CD14-positive monocyte (primary cell): ENCODE measurements at regions not wholly inside any gene's neighbourhood (a gene's known extent, or its start where the extent isn't known, plus 50 kb on each side); places are given as distances from the start of the nearest gene placed in this dataset.

Source experiments
- DNase-seq, 3 donors: peaks; one replicate each; pipeline ENCODE4 v3.0.0-alpha.2; 2011 to 2022
- H2AFZ ChIP-seq: 2 replicates; pipeline ENCODE4 v1.6.0; 2012; ENCODE audit warnings: mild to moderate bottlenecking, low read depth, low read length, inconsistent platforms; ENCODE audit not compliant: insufficient read depth, poor library complexity, severe bottlenecking
- H3K27ac ChIP-seq, 2 donors: 1 replicate in 1 of 2; 2 replicates in 1 of 2; pipeline ENCODE4 v1.5.1; 2012 to 2013; ENCODE audit warnings: low read length in 2 of 2, control low read depth in 1 of 2, inconsistent platforms in 1 of 2, low read depth in 1 of 2, mild to moderate bottlenecking in 1 of 2
- H3K27me3 ChIP-seq, 2 donors: one replicate each; pipeline versions ENCODE4 v1.6.0 to v1.6.1; 2011 to 2013; ENCODE audit warnings: low read length in 2 of 2; ENCODE audit not compliant: control insufficient read depth in 2 of 2, insufficient read depth in 2 of 2
- H3K36me3 ChIP-seq, 2 donors: replicated peaks in 1 of 2; 1 replicate in 1 of 2; 2 replicates in 1 of 2; pipeline versions ENCODE4 v1.5.1 to v1.6.1; 2012 to 2013; ENCODE audit warnings: low read length in 2 of 2, control low read depth in 1 of 2, inconsistent platforms in 1 of 2, mild to moderate bottlenecking in 1 of 2; ENCODE audit not compliant: insufficient read depth in 2 of 2, control insufficient read depth in 1 of 2
- H3K4me1 ChIP-seq, 2 donors: 1 replicate in 1 of 2; 2 replicates in 1 of 2; pipeline versions ENCODE4 v1.5.1 to v1.6.1; 2012 to 2013; ENCODE audit warnings: low read length in 2 of 2, control low read depth in 1 of 2, inconsistent platforms in 1 of 2, mild to moderate bottlenecking in 1 of 2, moderate library complexity in 1 of 2; ENCODE audit not compliant: insufficient read depth in 2 of 2, control insufficient read depth in 1 of 2
- H3K4me2 ChIP-seq: replicated peaks from 2 replicates; pipeline ENCODE3; 2012; ENCODE audit warnings: low read length, moderate library complexity, mild to moderate bottlenecking; ENCODE audit not compliant: poor library complexity, severe bottlenecking; ENCODE audit errors: extremely low read depth
- H3K4me3 ChIP-seq, 3 experiments: fragments of 200-600 bp in 1 of 3; sonication (generic) in 1 of 3; replicated peaks in 1 of 3; 1 replicate in 2 of 3; 2 replicates in 1 of 3; pipeline ENCODE4 v1.5.1; 2011 to 2013; ENCODE audit warnings: low read length in 3 of 3, mild to moderate bottlenecking in 3 of 3, control low read depth in 2 of 3, low read depth in 2 of 3, inconsistent platforms in 1 of 3, moderate library complexity in 1 of 3
- H3K79me2 ChIP-seq: 2 replicates; pipeline ENCODE4 v1.6.0; 2012; ENCODE audit warnings: mild to moderate bottlenecking, control low read depth, inconsistent platforms, low read length, moderate library complexity; ENCODE audit not compliant: insufficient read depth
- H3K9ac ChIP-seq: 2 replicates; pipeline ENCODE4 v1.6.0; 2017; ENCODE audit warnings: low read length, mild to moderate bottlenecking; ENCODE audit not compliant: insufficient read depth, poor library complexity, severe bottlenecking
- H3K9me3 ChIP-seq, 2 donors: replicated peaks in 1 of 2; 1 replicate in 1 of 2; 2 replicates in 1 of 2; pipeline versions ENCODE4 v1.5.1 to v1.6.1; 2012 to 2013; ENCODE audit warnings: low read length in 2 of 2, control low read depth in 1 of 2; ENCODE audit not compliant: control insufficient read depth in 1 of 2, insufficient read depth in 1 of 2
- H4K20me1 ChIP-seq: 2 replicates; pipeline ENCODE4 v1.6.0; 2012; ENCODE audit warnings: mild to moderate bottlenecking, low read length, control low read depth, moderate library complexity; ENCODE audit not compliant: insufficient read depth
- H3K27ac Mint-ChIP-seq, 7 donors: one replicate each; pipeline ENCODE4 v1.8.0; 2020; ENCODE audit warnings: mild to moderate bottlenecking in 7 of 7, mixed read lengths in 7 of 7, moderate library complexity in 6 of 7, inconsistent platforms in 2 of 7
- H3K27me3 Mint-ChIP-seq, 3 donors: one replicate each; pipeline ENCODE4 v1.8.0; 2021 to 2022; ENCODE audit warnings: low read depth in 3 of 3, mild to moderate bottlenecking in 3 of 3, mixed read lengths in 3 of 3, moderate library complexity in 3 of 3, inconsistent platforms in 1 of 3
- H3K36me3 Mint-ChIP-seq, 2 donors: one replicate each; pipeline ENCODE4 v1.8.0; 2020; ENCODE audit warnings: mixed read lengths in 2 of 2, inconsistent platforms in 1 of 2, mild to moderate bottlenecking in 1 of 2
- H3K4me1 Mint-ChIP-seq: one replicate; pipeline ENCODE4 v1.8.0; 2020; ENCODE audit warnings: mild to moderate bottlenecking, mixed read lengths
- H3K4me3 Mint-ChIP-seq, 2 donors: one replicate each; pipeline ENCODE4 v1.8.0; 2020; ENCODE audit warnings: mild to moderate bottlenecking in 2 of 2, mixed read lengths in 2 of 2, moderate library complexity in 1 of 2
- H3K9me3 Mint-ChIP-seq, 7 donors: one replicate each; pipeline ENCODE4 v1.8.0; 2020 to 2022; ENCODE audit warnings: mixed read lengths in 7 of 7, mild to moderate bottlenecking in 6 of 7, moderate library complexity in 6 of 7, inconsistent platforms in 2 of 7
- WGBS: methylation state at CpG from one replicate; pipeline ENCODE4 v1.1.5; 2013; ENCODE audit warnings: missing lambda C conversion rate; ENCODE audit not compliant: insufficient coverage; 5-methylcytosine and 5-hydroxymethylcytosine counted together
- intact Hi-C, 2 donors: fragments of 100-400 bp; cut with micrococcal nuclease; formaldehyde crosslinking; loops; one replicate each; pipeline versions ENCODE4 v1.15.0 to v1.15.1; 2023
- TF ChIP-seq, protein P1 (sequence below): fragments of 200-600 bp; IDR thresholded peaks from one replicate; pipeline ENCODE4 v1.8.0; 2022; ENCODE audit warnings: antibody characterized with exemption, mild to moderate bottlenecking

DNA sequence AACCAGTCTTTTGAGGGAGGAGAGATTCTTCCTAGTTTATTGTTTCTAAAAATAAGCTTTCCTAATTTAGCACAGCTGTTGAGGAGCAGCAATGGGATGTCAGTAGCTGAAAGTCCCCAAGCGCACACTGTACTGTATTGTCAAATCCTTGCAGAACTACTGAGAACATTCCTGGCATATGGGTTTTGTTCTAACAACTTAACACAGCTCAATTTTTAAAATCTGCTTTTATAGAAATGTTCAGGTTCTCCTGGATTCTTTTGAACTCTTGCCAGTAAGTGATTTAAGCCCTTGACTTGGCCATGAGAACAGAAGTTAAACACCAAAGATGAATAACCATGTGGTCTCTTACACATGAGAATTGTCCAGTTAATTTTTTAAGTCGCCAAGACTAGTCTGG is 218.6 kb downstream of the FAT3 start:
- no peak overlapping the region for H3K4me3 ChIP-seq
- H4K20me1 ChIP-seq: no peaks in the 10 kb centered on the region
- H3K4me2 ChIP-seq: no peak overlapping the region
- no peaks in the 10 kb centered on the region for H3K4me1 ChIP-seq
- no peak for DNase-seq
- no peak overlapping the region for H2AFZ ChIP-seq
- Mint-ChIP-seq H3K36me3 (no peaks in the 10 kb centered on the region), H3K4me1 (no peaks in the 10 kb centered on the region), H3K27me3 (no peaks in the 10 kb centered on the region), H3K9me3 (peaks cover 0 to 2% (median 0%) of the 10 kb centered on the region in 7 donors), H3K4me3 (no peak overlapping the region), H3K27ac (no peak overlapping the region)
- H3K27me3 ChIP-seq: no peaks in the 10 kb centered on the region
- no peak overlapping the region for H3K27ac ChIP-seq
- WGBS: 100% methylated on average over 1 of the region's 2 CpGs
- TF ChIP-seq, protein P1, sequence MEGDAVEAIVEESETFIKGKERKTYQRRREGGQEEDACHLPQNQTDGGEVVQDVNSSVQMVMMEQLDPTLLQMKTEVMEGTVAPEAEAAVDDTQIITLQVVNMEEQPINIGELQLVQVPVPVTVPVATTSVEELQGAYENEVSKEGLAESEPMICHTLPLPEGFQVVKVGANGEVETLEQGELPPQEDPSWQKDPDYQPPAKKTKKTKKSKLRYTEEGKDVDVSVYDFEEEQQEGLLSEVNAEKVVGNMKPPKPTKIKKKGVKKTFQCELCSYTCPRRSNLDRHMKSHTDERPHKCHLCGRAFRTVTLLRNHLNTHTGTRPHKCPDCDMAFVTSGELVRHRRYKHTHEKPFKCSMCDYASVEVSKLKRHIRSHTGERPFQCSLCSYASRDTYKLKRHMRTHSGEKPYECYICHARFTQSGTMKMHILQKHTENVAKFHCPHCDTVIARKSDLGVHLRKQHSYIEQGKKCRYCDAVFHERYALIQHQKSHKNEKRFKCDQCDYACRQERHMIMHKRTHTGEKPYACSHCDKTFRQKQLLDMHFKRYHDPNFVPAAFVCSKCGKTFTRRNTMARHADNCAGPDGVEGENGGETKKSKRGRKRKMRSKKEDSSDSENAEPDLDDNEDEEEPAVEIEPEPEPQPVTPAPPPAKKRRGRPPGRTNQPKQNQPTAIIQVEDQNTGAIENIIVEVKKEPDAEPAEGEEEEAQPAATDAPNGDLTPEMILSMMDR: no peak
- no peaks in the 10 kb centered on the region for H3K9me3 ChIP-seq
- H3K79me2 ChIP-seq: no peaks in the 10 kb centered on the region
- no peak overlapping the region for H3K9ac ChIP-seq
- no peaks in the 10 kb centered on the region for H3K36me3 ChIP-seq
- intact Hi-C loops: no loop called here

DNA sequence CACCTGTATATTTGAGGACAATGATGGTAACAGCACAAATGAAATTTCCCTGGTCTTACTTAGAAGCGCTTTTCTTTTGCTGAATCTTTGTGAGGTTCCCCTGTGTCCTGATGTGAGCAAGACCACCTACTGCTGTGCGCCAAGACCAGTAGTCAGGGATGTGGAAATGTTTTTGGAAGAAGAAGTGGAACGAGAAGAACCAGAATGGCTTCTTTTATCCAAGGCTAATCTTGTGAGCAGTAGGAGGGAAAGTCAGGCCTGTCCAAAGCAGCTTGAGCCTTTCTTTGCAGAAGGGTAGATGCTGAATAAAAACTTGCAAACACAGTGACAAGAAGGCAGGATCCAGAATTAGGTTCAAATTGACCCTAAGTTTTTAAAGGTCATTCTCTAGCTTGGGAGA is 223.0 kb downstream of the FAT3 start:
- Histone ChIP-seq H3K4me2 (no peak overlapping the region), H3K27me3 (no peaks in the 10 kb centered on the region), H3K9ac (no peak overlapping the region), H3K4me3 (no peak overlapping the region), H3K36me3 (no peaks in the 10 kb centered on the region), H3K9me3 (no peaks in the 10 kb centered on the region), H4K20me1 (no peaks in the 10 kb centered on the region), H3K27ac (no peak overlapping the region), H3K79me2 (no peaks in the 10 kb centered on the region), H3K4me1 (no peaks in the 10 kb centered on the region), H2AFZ (no peak overlapping the region)
- no peaks in the 10 kb centered on the region for H3K27me3 Mint-ChIP-seq
- no peaks in the 10 kb centered on the region for H3K36me3 Mint-ChIP-seq
- H3K4me3 Mint-ChIP-seq: no peak overlapping the region
- no peak for DNase-seq
- no peak overlapping the region for H3K27ac Mint-ChIP-seq
- WGBS: 94% methylated on average over 3 of the region's 3 CpGs
- no peaks in the 10 kb centered on the region for H3K4me1 Mint-ChIP-seq
- H3K9me3 Mint-ChIP-seq: peaks cover 0 to 9% (median 2%) of the 10 kb centered on the region in 7 donors
- TF ChIP-seq, protein P1: no peak
- intact Hi-C loops: no loop called here
